ENCODE measurements at regions not wholly inside any gene's neighbourhood (a gene's known extent, or its start where the extent isn't known, plus 50 kb on each side); places are given as distances from the start of the nearest gene placed in this dataset.

DNA sequence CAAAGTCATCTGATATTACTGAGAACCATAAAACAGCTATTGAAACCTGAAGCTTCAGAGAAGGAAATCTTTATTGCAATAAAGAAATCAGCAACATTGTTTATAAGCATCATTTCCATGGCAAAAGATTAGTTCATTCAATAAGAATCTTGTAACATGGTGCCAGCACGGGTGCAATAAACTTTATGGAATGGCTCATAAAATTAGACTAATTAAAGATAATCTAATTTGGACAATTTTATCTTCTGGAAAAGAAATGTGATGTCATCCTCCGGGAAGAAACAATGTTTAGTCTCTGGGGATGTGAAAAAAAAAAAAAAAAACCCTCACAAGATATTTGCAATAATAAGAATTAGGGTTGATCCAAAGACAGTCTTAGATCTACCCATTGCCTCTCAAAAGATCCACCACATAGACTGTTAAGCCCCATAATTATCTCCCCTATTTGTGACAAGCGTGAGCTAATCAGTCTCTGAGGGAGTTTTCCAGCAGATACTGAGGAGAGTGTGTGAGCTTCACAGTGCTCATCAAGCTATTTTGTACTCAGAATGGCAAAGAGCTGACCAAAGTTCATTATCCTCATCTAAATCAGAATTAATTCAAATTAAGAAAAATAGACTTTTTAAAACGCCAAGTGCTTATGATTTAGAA lies 297.0 kb upstream of the EDNRB start:
- Histone ChIP-seq H3K27me3 (replicated peaks in 1 of 7) (peaks cover 0 to 5% (median 0%) of the 10 kb centered on the region in 7 donors), H3K27ac (no peak overlapping the region), H3K36me3 (no peaks in the 10 kb centered on the region), H3K4me3 (no peak overlapping the region), H3K9me3 (no peaks in the 10 kb centered on the region), H3K4me1 (no peaks in the 10 kb centered on the region)
- intact Hi-C loops (cut with DNase I; ENCODE audit: low total_unique reads), result no loop called here
- TF ChIP-seq POLR2AphosphoS5 (IDR thresholded peaks at IDR 0.05) (no peak), POLR2A (IDR thresholded peaks at IDR 0.05) (no peak)
- TF ChIP-seq, protein P1, sequence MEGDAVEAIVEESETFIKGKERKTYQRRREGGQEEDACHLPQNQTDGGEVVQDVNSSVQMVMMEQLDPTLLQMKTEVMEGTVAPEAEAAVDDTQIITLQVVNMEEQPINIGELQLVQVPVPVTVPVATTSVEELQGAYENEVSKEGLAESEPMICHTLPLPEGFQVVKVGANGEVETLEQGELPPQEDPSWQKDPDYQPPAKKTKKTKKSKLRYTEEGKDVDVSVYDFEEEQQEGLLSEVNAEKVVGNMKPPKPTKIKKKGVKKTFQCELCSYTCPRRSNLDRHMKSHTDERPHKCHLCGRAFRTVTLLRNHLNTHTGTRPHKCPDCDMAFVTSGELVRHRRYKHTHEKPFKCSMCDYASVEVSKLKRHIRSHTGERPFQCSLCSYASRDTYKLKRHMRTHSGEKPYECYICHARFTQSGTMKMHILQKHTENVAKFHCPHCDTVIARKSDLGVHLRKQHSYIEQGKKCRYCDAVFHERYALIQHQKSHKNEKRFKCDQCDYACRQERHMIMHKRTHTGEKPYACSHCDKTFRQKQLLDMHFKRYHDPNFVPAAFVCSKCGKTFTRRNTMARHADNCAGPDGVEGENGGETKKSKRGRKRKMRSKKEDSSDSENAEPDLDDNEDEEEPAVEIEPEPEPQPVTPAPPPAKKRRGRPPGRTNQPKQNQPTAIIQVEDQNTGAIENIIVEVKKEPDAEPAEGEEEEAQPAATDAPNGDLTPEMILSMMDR (IDR thresholded peaks at IDR 0.05 in 8 of 11, conservative IDR thresholded peaks at IDR 0.05 in 3 of 11), result no peak
- 74 to 90% (median 81%) methylated on average over 4 of the region's 4 CpGs for WGBS, 5 donors
- DNase-seq, result no peak

DNA sequence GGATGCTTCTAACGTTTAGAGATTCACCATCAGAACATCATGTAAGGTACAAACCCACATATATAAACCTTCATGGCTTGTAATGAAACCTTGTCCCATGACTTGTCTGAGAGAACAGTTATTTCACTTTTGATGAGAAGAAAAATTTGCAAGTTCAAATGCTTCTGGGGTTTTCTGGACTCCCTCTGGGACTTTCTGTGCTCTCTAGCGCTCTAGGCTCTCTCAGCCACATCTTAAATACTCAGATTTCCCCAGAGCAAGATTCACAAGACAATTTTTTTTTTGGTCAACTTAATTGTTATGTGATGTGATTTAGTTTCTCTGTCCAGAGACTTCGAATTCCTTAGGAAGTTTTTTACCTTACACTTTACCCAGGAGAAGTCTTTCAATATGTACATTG lies 282.8 kb upstream of the EDNRB start:
- TF ChIP-seq POLR2A (IDR thresholded peaks at IDR 0.05), result no peak
- TF ChIP-seq, protein P1 (IDR thresholded peaks at IDR 0.05 in 8 of 11, conservative IDR thresholded peaks at IDR 0.05 in 3 of 11), result no peak
- no peak for TF ChIP-seq POLR2AphosphoS5 (IDR thresholded peaks at IDR 0.05)

DNA sequence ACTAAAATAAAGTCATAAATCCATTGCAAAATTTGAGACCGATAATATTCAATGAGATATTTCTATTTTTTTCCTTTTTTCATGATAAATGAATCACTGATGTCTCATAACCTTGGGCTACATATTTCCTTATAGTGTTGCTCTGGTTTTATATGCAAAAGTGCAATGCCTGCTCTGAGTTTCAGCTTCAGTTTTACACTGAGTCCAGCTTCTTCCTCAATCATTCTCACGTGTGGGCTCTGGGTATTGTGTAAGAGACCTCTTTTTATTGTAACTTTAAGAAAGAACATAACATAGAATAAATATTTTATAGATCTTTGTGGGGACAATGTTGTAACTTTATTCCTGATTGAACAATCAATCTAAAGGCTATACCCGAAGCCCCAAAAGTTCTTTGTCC lies 280.2 kb upstream of the EDNRB start:
- H3K27me3 ChIP-seq (replicated peaks in 1 of 7), result peaks cover 0 to 3% (median 0%) of the 10 kb centered on the region in 7 donors
- TF ChIP-seq, protein P1 (IDR thresholded peaks at IDR 0.05 in 8 of 11, conservative IDR thresholded peaks at IDR 0.05 in 3 of 11), result no peak
- TF ChIP-seq POLR2AphosphoS5 (IDR thresholded peaks at IDR 0.05), result no peak
- no peak for TF ChIP-seq POLR2A (IDR thresholded peaks at IDR 0.05)
- no peak overlapping the region for H3K27ac ChIP-seq
- no peaks in the 10 kb centered on the region for H3K4me1 ChIP-seq
- H3K9me3 ChIP-seq, result no peaks in the 10 kb centered on the region
- no peak overlapping the region for H3K4me3 ChIP-seq
- H3K36me3 ChIP-seq, result no peaks in the 10 kb centered on the region
- WGBS, 5 donors, result 45 to 73% (median 54%) methylated on average over 3 of the region's 3 CpGs
- intact Hi-C loops (cut with DNase I; ENCODE audit: low total_unique reads), result no loop called here
- no peak for DNase-seq

More for the DNA sequence above, 282.8 kb upstream of the EDNRB start:
- no peak overlapping the region for H3K27ac ChIP-seq
- WGBS, 5 donors, result 60 to 75% (median 67%) methylated on average over 3 of the region's 3 CpGs
- H3K36me3 ChIP-seq, result no peaks in the 10 kb centered on the region
- DNase-seq, result no peak
- H3K9me3 ChIP-seq, result no peaks in the 10 kb centered on the region
- no peaks in the 10 kb centered on the region for H3K4me1 ChIP-seq
- H3K27me3 ChIP-seq (replicated peaks in 1 of 7), result peaks cover 0 to 3% (median 0%) of the 10 kb centered on the region in 7 donors
- intact Hi-C loops (cut with DNase I; ENCODE audit: low total_unique reads), result no loop called here
- H3K4me3 ChIP-seq, result no peak overlapping the region

DNA sequence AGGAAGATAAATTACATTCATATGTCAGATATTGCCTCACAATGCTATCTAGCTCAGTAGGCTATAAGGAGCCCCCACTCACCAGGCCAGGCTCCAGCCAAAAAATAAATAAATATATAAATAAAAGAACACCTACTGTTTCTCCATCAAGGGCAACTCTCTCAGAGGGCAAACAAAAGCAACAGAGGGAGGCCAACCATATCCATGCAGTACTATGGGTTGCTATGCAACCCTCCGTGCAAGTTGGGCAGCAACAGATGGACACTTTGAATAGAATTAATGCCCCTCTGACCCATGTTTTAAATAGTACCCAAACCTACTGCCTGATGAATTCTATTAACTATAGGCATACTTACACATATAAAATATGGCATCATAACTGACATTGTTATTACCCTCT lies 279.8 kb upstream of the EDNRB start:
- TF ChIP-seq POLR2A (IDR thresholded peaks at IDR 0.05) (no peak), POLR2AphosphoS5 (IDR thresholded peaks at IDR 0.05) (no peak)
- TF ChIP-seq, protein P1 (IDR thresholded peaks at IDR 0.05 in 8 of 11, conservative IDR thresholded peaks at IDR 0.05 in 3 of 11), result no peak
- DNase-seq, result no peak

More for the DNA sequence above, 279.8 kb upstream of the EDNRB start:
- no peaks in the 10 kb centered on the region for H3K36me3 ChIP-seq
- H3K4me3 ChIP-seq, result no peak overlapping the region
- H3K9me3 ChIP-seq, result no peaks in the 10 kb centered on the region
- WGBS, 5 donors, result 58 to 91% (median 83%) methylated on average over 1 of the region's 1 CpG
- no peak overlapping the region for H3K27ac ChIP-seq
- no peaks in the 10 kb centered on the region for H3K4me1 ChIP-seq
- intact Hi-C loops (cut with DNase I; ENCODE audit: low total_unique reads), result no loop called here
- H3K27me3 ChIP-seq (replicated peaks in 1 of 7), result peaks cover 0 to 3% (median 0%) of the 10 kb centered on the region in 7 donors
